OCI-LY1 (cell line): ENCODE measurements at regions not wholly inside any gene's neighbourhood (a gene's known extent, or its start where the extent isn't known, plus 50 kb on each side); places are given as distances from the start of the nearest gene placed in this dataset.
A peak's percentile ranks its signal among the peaks of the same experiment; 100 is the strongest.

Experiments used
- H2AFZ ChIP-seq: fragments of 200-600 bp; sonication (generic), shearing (Covaris generic); 2 replicates; pipeline ENCODE4 v1.6.0; 2014; ENCODE audit warnings: antibody characterized with exemption, mild to moderate bottlenecking, low read length
- H3F3A ChIP-seq: fragments of 200-600 bp; sonication (generic), shearing (Covaris generic); 2 replicates; pipeline ENCODE4 v1.6.0; 2014; ENCODE audit warnings: mild to moderate bottlenecking, antibody characterized with exemption, low read length, moderate library complexity; ENCODE audit not compliant: insufficient read depth
- H3K27ac ChIP-seq: fragments of 200-600 bp; sonication (generic); 2 replicates; pipeline ENCODE4 v1.5.1; 2014; ENCODE audit warnings: low read length, mixed run types, mild to moderate bottlenecking, low read depth; ENCODE audit not compliant: poor library complexity, severe bottlenecking
- H3K27me3 ChIP-seq: fragments of 200-600 bp; sonication (generic); 2 replicates; pipeline ENCODE4 v1.6.0; 2014; ENCODE audit warnings: antibody characterized with exemption, mild to moderate bottlenecking, low read length, moderate library complexity; ENCODE audit not compliant: insufficient read depth
- H3K36me3 ChIP-seq: fragments of 200-600 bp; sonication (generic); 2 replicates; pipeline ENCODE4 v1.6.1; 2014; ENCODE audit warnings: mild to moderate bottlenecking, antibody characterized with exemption, low read length, moderate library complexity, mixed read lengths; ENCODE audit not compliant: insufficient read depth
- H3K4me1 ChIP-seq: fragments of 200-600 bp; sonication (generic); 2 replicates; pipeline ENCODE4 v1.5.1; 2014; ENCODE audit warnings: mild to moderate bottlenecking, low read length, moderate library complexity; ENCODE audit not compliant: insufficient read depth, severe bottlenecking
- H3K4me2 ChIP-seq: fragments of 200-600 bp; sonication (generic), shearing (Covaris generic); 2 replicates; pipeline ENCODE4 v1.6.1; 2014; ENCODE audit warnings: low read length
- H3K4me3 ChIP-seq: fragments of 200-600 bp; sonication (generic); 2 replicates; pipeline ENCODE4 v1.5.1; 2014; ENCODE audit warnings: low read length, low read depth, mild to moderate bottlenecking, mixed read lengths; ENCODE audit not compliant: poor library complexity, severe bottlenecking
- H3K79me2 ChIP-seq: fragments of 200-600 bp; shearing (Covaris generic); 2 replicates; pipeline ENCODE4 v1.6.1; 2016; ENCODE audit warnings: mixed run types, low read length, mixed read lengths; ENCODE audit not compliant: insufficient read depth
- H3K9ac ChIP-seq: fragments of 200-600 bp; sonication (generic), shearing (Covaris generic); 2 replicates; pipeline ENCODE4 v1.6.1; 2014; ENCODE audit warnings: mild to moderate bottlenecking, low read length, mixed read lengths
- H3K9me2 ChIP-seq: fragments of 200-600 bp; sonication (generic), shearing (Covaris generic); 2 replicates; pipeline ENCODE4 v1.6.1; 2014; ENCODE audit warnings: low read depth, mild to moderate bottlenecking, low read length, mixed read lengths
- H3K9me3 ChIP-seq: fragments of 200-600 bp; shearing (Covaris generic); 2 replicates; pipeline ENCODE4 v1.6.1; 2014; ENCODE audit warnings: low read length, mixed read lengths
- H4K20me1 ChIP-seq: fragments of 200-600 bp; sonication (generic), shearing (Covaris generic); 2 replicates; pipeline ENCODE4 v1.6.0; 2016; ENCODE audit warnings: mild to moderate bottlenecking, low read length; ENCODE audit not compliant: insufficient read depth
- EZH2 ChIP-seq: fragments of 200-600 bp; sonication (generic), shearing (Covaris generic); IDR thresholded peaks from 2 replicates; pipeline ENCODE4 v1.8.0; 2017; ENCODE audit warnings: borderline replicate concordance, mixed run types, mild to moderate bottlenecking, antibody characterized with exemption, low read length, moderate library complexity, mixed read lengths
- TF ChIP-seq, protein P1 (sequence below): fragments of 200-600 bp; sonication (generic), shearing (Covaris generic); IDR thresholded peaks from 2 replicates; pipeline ENCODE4 v1.5.1; 2017; ENCODE audit warnings: mild to moderate bottlenecking, antibody characterized with exemption, low read length, moderate library complexity, mixed read lengths

DNA sequence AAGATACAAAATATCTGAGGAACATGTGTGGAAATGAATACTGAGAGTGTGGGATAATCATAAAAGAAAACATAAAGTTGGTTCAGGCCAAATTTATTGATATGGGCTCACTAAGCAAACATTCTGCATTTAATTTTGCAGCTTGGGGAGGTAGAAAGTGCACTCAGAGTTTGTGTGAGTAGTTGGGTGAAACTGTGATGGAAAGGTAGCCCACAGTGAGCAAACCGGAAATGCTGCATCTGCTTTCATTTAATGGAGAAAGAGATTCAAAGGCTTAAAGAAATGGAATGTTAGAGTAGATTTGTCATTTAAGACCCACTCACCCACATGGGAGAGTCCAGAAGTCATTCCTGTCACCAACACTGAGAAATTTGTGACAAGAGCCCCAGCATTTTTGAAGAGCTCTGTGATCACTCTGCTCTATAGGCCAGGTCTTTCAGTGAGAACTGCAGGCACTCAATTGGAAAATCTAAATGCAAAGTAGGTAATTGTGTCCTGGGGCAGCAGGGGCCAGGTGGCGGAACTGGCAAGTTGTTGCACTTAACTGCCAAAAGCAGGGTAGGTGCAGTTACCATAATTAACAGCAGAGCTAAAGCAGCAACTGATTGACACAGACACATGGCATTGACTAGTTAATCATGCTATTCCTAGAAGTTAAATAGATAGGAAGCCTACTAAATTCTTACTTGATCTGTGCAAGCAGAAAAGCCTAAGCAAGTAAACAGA, 1228.3 kb upstream of the PCDH20 start:
- Histone ChIP-seq H4K20me1 (no peaks in the 10 kb centered on the region), H3K4me2 (peak overlapping the region; percentile 34; the same call in 1 of the 2 replicates), H3K9me2 (no peaks in the 10 kb centered on the region), H2AFZ (peak overlapping the region; percentile 44; the same call in 1 of the 2 replicates), H3K27me3 (no peaks in the 10 kb centered on the region), H3K27ac (peak overlapping the region; percentile 77), H3K4me3 (peak overlapping the region; percentile 3), H3K9ac (no peak overlapping the region), H3K79me2 (no peaks in the 10 kb centered on the region), H3K9me3 (peaks cover 3% of the 10 kb centered on the region; the same call in 1 of the 2 replicates), H3K4me1 (peaks cover 21% of the 10 kb centered on the region), H3K36me3 (no peaks in the 10 kb centered on the region), H3F3A (no peaks in the 10 kb centered on the region)
- TF ChIP-seq, protein P1, sequence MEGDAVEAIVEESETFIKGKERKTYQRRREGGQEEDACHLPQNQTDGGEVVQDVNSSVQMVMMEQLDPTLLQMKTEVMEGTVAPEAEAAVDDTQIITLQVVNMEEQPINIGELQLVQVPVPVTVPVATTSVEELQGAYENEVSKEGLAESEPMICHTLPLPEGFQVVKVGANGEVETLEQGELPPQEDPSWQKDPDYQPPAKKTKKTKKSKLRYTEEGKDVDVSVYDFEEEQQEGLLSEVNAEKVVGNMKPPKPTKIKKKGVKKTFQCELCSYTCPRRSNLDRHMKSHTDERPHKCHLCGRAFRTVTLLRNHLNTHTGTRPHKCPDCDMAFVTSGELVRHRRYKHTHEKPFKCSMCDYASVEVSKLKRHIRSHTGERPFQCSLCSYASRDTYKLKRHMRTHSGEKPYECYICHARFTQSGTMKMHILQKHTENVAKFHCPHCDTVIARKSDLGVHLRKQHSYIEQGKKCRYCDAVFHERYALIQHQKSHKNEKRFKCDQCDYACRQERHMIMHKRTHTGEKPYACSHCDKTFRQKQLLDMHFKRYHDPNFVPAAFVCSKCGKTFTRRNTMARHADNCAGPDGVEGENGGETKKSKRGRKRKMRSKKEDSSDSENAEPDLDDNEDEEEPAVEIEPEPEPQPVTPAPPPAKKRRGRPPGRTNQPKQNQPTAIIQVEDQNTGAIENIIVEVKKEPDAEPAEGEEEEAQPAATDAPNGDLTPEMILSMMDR, result no peak
- no peak for TF ChIP-seq EZH2

DNA sequence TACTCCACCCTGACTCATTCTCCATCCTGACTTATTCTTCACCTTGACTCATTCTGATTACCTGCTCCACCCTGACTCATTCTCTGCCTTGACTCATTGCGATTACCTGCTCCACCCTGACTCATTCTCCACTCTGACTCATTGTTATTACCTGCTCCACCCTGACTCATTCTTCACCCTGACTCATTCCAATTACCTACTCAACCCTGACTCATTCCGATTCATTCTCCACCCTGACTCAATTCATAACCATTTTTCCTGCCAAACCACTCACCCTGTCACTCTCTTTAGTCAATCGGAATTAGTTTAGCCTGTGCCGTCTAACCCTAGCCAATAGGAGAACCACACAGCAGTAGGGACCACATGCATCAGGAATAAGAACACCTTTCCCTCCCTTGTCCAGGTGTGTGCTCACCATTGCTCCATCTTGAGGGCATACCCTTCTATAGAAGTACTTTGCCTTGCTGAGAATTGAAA, 1227.4 kb upstream of the PCDH20 start:
- no peak overlapping the region for H3K4me3 ChIP-seq
- H3K27me3 ChIP-seq, result no peaks in the 10 kb centered on the region
- no peak overlapping the region for H3K4me2 ChIP-seq
- H3K4me1 ChIP-seq, result peaks cover 21% of the 10 kb centered on the region
- H3K36me3 ChIP-seq, result no peaks in the 10 kb centered on the region
- no peaks in the 10 kb centered on the region for H3K9me2 ChIP-seq
- H2AFZ ChIP-seq, result no peak overlapping the region
- no peaks in the 10 kb centered on the region for H3K79me2 ChIP-seq
- no peak for TF ChIP-seq EZH2
- TF ChIP-seq, protein P1, result no peak
- H3K9me3 ChIP-seq, result peaks cover 3% of the 10 kb centered on the region; the same call in 1 of the 2 replicates
- H3K27ac ChIP-seq, result peak overlapping the region; percentile 77
- H3K9ac ChIP-seq, result no peak overlapping the region
- no peaks in the 10 kb centered on the region for H4K20me1 ChIP-seq
- H3F3A ChIP-seq, result no peaks in the 10 kb centered on the region

DNA sequence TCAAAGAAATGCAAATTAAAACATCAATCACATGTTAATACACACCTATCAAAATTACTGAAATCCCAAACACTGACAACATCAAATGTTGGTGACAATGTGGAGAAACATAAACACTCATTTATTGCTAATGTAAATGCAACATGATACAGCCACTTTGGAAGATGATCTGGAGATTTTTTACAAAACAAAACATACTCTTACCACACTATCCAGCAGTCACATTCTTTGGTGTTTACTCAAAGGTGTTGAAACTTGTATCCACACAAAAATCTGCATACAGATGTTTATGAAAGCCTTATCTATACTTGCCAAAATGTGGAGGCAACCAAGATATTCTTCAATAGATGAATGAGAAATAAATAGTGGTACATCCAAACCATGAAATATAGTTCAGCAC, 1219.5 kb upstream of the PCDH20 start:
- Histone ChIP-seq H3K79me2 (no peaks in the 10 kb centered on the region), H3F3A (no peaks in the 10 kb centered on the region), H3K9ac (no peak overlapping the region), H3K4me2 (no peak overlapping the region), H3K27me3 (no peaks in the 10 kb centered on the region), H2AFZ (peak overlapping the region; percentile 31; the same call in 1 of the 2 replicates), H3K27ac (no peak overlapping the region), H4K20me1 (no peaks in the 10 kb centered on the region), H3K36me3 (no peaks in the 10 kb centered on the region), H3K4me3 (no peak overlapping the region), H3K9me2 (no peaks in the 10 kb centered on the region), H3K9me3 (0 out of 2 replicates have a peak, but pooled peaks cover 4% of the 10 kb centered on the region), H3K4me1 (peaks cover 7% of the 10 kb centered on the region)
- TF ChIP-seq, protein P1, result no peak
- no peak for TF ChIP-seq EZH2
